Smooth muscle cell (in vitro differentiated cells): ENCODE measurements at regions not wholly inside any gene's neighbourhood (a gene's known extent, or its start where the extent isn't known, plus 50 kb on each side); places are given as distances from the start of the nearest gene placed in this dataset.

Source experiments
- DNase-seq: peaks from one replicate; lab custom pipeline; 2025; ENCODE audit not compliant: unreplicated experiment; lab: John Stamatoyannopoulos, UW
- H2AFZ ChIP-seq: fragments of 200-600 bp; sonication (generic); 2 replicates; pipeline ENCODE4 v1.6.0; 2016; ENCODE audit warnings: antibody characterized with exemption, low read depth, mild to moderate bottlenecking
- H3F3A ChIP-seq: fragments of 200-600 bp; sonication (generic); 2 replicates; pipeline ENCODE4 v1.6.0; 2017; ENCODE audit warnings: antibody characterized with exemption, low read depth
- H3K27ac ChIP-seq: fragments of 200-600 bp; sonication (generic); 2 replicates; pipeline ENCODE4 v1.5.1; 2016; ENCODE audit warnings: low read depth, mild to moderate bottlenecking
- H3K27me3 ChIP-seq: fragments of 200-600 bp; sonication (generic); 2 replicates; pipeline ENCODE4 v1.6.1; 2016; ENCODE audit warnings: low read depth, mild to moderate bottlenecking
- H3K36me3 ChIP-seq: fragments of 200-600 bp; sonication (generic); 2 replicates; pipeline ENCODE4 v1.5.1; 2016; ENCODE audit warnings: low read depth
- H3K4me1 ChIP-seq: fragments of 200-600 bp; sonication (generic); 2 replicates; pipeline ENCODE4 v1.5.1; 2016; ENCODE audit warnings: low read depth
- H3K4me2 ChIP-seq: fragments of 200-600 bp; sonication (generic); 2 replicates; pipeline ENCODE4 v1.6.0; 2016; ENCODE audit warnings: mild to moderate bottlenecking
- H3K4me3 ChIP-seq: fragments of 200-600 bp; sonication (generic); 2 replicates; pipeline ENCODE4 v1.5.1; 2016; ENCODE audit warnings: mild to moderate bottlenecking
- H3K79me2 ChIP-seq: fragments of 200-600 bp; sonication (generic); 2 replicates; pipeline ENCODE4 v1.6.0; 2016; ENCODE audit warnings: low read depth, mild to moderate bottlenecking
- H3K9ac ChIP-seq: fragments of 200-600 bp; sonication (generic); 2 replicates; pipeline ENCODE4 v1.6.0; 2016; ENCODE audit warnings: low read depth
- H3K9me3 ChIP-seq: fragments of 200-600 bp; sonication (generic); replicated peaks from 2 replicates; pipeline ENCODE4 v1.5.1; 2016; ENCODE audit warnings: low read depth
- H4K20me1 ChIP-seq: fragments of 200-600 bp; sonication (generic); 2 replicates; pipeline ENCODE4 v1.6.0; 2016; ENCODE audit warnings: low read depth
- WGBS: methylation state at CpG from one replicate; pipeline ENCODE4 v1.1.7; 2016; ENCODE audit warnings: low lambda C conversion rate; 5-methylcytosine and 5-hydroxymethylcytosine counted together
- TF ChIP-seq, protein P1 (sequence below): fragments of 200-600 bp; sonication (generic); IDR thresholded peaks from 2 replicates; pipeline ENCODE4 v1.5.1; 2017; ENCODE audit warnings: borderline replicate concordance, mild to moderate bottlenecking, antibody characterized with exemption; ENCODE audit not compliant: insufficient read depth, poor library complexity, severe bottlenecking

DNA sequence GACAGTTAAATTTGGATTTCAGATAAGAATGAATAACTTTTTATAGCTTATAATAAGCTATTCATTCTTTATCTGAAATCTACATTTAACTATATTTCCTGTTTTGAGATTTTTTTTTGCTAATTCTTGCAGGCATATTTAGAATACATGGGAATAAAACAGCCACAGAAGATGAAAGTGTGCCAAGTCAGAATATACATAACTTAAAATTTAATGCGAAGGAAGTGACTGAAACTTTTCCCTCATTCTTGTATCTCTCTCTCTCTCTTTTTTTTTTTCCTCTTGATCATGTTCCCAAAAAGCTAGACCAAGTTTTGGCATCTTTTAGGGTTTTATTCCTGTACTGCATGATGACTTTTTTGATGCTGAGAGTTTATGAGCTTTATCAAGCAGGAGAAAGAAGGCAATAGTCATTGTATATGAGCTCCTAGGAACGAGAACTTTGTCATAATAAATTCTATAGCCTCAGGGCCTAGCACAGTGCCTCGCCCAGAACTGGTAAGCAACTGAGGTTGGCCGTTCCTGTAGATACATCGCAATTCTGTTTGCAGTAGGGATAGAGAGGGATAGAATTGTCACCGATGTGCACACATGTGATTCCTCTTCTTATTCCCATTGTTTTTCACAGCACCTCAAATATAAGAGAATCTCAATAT lies 205.2 kb downstream of the MYLK4 start:
- Histone ChIP-seq H3K9ac (no peak overlapping the region), H3F3A (no peaks in the 10 kb centered on the region), H3K27me3 (no peaks in the 10 kb centered on the region), H2AFZ (no peak overlapping the region), H4K20me1 (no peaks in the 10 kb centered on the region), H3K9me3 (no peaks in the 10 kb centered on the region), H3K4me1 (no peaks in the 10 kb centered on the region), H3K4me3 (no peak overlapping the region), H3K27ac (no peak overlapping the region), H3K36me3 (no peaks in the 10 kb centered on the region), H3K4me2 (no peak overlapping the region), H3K79me2 (no peaks in the 10 kb centered on the region)
- WGBS = 94% methylated on average over 6 of the region's 6 CpGs
- no peak for DNase-seq
- TF ChIP-seq, protein P1, sequence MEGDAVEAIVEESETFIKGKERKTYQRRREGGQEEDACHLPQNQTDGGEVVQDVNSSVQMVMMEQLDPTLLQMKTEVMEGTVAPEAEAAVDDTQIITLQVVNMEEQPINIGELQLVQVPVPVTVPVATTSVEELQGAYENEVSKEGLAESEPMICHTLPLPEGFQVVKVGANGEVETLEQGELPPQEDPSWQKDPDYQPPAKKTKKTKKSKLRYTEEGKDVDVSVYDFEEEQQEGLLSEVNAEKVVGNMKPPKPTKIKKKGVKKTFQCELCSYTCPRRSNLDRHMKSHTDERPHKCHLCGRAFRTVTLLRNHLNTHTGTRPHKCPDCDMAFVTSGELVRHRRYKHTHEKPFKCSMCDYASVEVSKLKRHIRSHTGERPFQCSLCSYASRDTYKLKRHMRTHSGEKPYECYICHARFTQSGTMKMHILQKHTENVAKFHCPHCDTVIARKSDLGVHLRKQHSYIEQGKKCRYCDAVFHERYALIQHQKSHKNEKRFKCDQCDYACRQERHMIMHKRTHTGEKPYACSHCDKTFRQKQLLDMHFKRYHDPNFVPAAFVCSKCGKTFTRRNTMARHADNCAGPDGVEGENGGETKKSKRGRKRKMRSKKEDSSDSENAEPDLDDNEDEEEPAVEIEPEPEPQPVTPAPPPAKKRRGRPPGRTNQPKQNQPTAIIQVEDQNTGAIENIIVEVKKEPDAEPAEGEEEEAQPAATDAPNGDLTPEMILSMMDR = no peak

DNA sequence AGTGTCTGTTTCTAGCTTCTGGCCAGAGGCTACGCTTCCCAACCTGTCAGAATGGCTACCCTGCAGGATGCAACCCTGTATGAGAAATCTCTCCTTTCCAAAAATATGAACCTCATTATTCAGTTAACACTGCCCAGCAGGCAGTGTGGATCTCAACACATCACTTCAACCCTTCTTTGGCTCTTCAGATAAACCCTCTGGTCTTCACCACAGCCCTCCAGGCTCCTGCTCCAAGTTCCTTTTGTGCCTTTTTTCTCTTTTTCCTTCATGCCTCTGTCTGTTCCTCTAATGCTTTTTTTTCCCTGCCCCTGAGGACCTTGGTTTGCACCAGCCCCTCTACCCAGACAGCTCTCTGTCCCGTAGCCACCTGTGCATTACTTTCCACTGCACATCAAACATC lies 207.4 kb downstream of the MYLK4 start:
- TF ChIP-seq, protein P1 = no peak
- H3K27me3 ChIP-seq = no peaks in the 10 kb centered on the region
- no peaks in the 10 kb centered on the region for H3K9me3 ChIP-seq
- H4K20me1 ChIP-seq = no peaks in the 10 kb centered on the region
- no peaks in the 10 kb centered on the region for H3K4me1 ChIP-seq
- 87% methylated on average over 2 of the region's 2 CpGs for WGBS
- no peak overlapping the region for H3K27ac ChIP-seq
- no peak overlapping the region for H3K9ac ChIP-seq
- no peak overlapping the region for H3K4me3 ChIP-seq
- H3K79me2 ChIP-seq = no peaks in the 10 kb centered on the region
- H2AFZ ChIP-seq = no peak overlapping the region
- H3F3A ChIP-seq = no peaks in the 10 kb centered on the region
- H3K36me3 ChIP-seq = no peaks in the 10 kb centered on the region
- DNase-seq = no peak
- H3K4me2 ChIP-seq = peak overlapping the region; percentile 20

DNA sequence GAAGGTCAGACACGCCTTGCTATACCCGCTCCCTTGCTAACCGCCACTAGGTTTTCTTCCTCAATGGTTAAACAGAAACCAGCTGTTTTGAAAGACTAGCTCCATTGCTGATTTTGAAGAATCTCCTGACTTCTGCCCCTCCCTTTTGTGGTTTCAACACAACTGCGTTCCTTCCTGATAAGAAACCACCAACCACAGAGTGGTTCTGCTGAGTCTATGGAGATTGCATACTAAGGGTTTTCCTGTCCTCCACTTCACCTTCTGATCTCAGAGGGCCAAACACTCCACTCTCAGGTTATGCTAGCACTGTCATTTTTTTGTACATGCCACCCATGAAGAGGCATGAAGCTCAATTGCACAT lies 207.9 kb downstream of the MYLK4 start:
- Histone ChIP-seq H3K36me3 (no peaks in the 10 kb centered on the region), H3K79me2 (no peaks in the 10 kb centered on the region), H3K9me3 (no peaks in the 10 kb centered on the region), H3K9ac (no peak overlapping the region), H3F3A (no peaks in the 10 kb centered on the region), H3K27ac (no peak overlapping the region), H4K20me1 (no peaks in the 10 kb centered on the region), H2AFZ (no peak overlapping the region), H3K4me2 (peak overlapping the region; percentile 20), H3K27me3 (no peaks in the 10 kb centered on the region), H3K4me1 (no peaks in the 10 kb centered on the region), H3K4me3 (no peak overlapping the region)
- TF ChIP-seq, protein P1 = no peak
- DNase-seq = no peak
- WGBS = 38% methylated on average over 4 of the region's 4 CpGs
